Endothelial cell of umbilical vein (primary cell): ENCODE measurements at regions not wholly inside any gene's neighbourhood (a gene's known extent, or its start where the extent isn't known, plus 50 kb on each side); places are given as distances from the start of the nearest gene placed in this dataset.

ENCODE experiments used
- EZH2 ChIP-seq: IDR thresholded peaks from 2 replicates; pipeline ENCODE4 v1.6.1; 2012; ENCODE audit warnings: borderline replicate concordance, low read depth, mild to moderate bottlenecking, moderate library complexity, low read length, inconsistent platforms; ENCODE audit not compliant: severe bottlenecking
- MYC ChIP-seq: IDR thresholded peaks from one replicate; pipeline ENCODE4 v1.6.1; 2011; ENCODE audit warnings: mild to moderate bottlenecking, low read depth, low read length
- POLR2A ChIP-seq: IDR thresholded peaks from 2 replicates; pipeline ENCODE4 v1.6.1; 2012; ENCODE audit warnings: low read depth, mild to moderate bottlenecking, control low read depth, low read length
- POLR2AphosphoS5 ChIP-seq: IDR thresholded peaks from 2 replicates; pipeline ENCODE4 v1.6.1; 2012; ENCODE audit warnings: low read depth, mild to moderate bottlenecking, control low read depth, low read length, moderate library complexity; ENCODE audit not compliant: insufficient read depth
- TF ChIP-seq, protein P1 (sequence below), 2 donors: IDR thresholded peaks; 1 replicate in 1 of 2; 2 replicates in 1 of 2; pipeline ENCODE4 v1.5.1; 2011; ENCODE audit warnings: low read length in 2 of 2, mild to moderate bottlenecking in 2 of 2, moderate library complexity in 2 of 2, control low read depth in 1 of 2, inconsistent platforms in 1 of 2, low read depth in 1 of 2; ENCODE audit not compliant: insufficient read depth in 1 of 2; ENCODE audit errors: extremely low read depth in 1 of 2

DNA sequence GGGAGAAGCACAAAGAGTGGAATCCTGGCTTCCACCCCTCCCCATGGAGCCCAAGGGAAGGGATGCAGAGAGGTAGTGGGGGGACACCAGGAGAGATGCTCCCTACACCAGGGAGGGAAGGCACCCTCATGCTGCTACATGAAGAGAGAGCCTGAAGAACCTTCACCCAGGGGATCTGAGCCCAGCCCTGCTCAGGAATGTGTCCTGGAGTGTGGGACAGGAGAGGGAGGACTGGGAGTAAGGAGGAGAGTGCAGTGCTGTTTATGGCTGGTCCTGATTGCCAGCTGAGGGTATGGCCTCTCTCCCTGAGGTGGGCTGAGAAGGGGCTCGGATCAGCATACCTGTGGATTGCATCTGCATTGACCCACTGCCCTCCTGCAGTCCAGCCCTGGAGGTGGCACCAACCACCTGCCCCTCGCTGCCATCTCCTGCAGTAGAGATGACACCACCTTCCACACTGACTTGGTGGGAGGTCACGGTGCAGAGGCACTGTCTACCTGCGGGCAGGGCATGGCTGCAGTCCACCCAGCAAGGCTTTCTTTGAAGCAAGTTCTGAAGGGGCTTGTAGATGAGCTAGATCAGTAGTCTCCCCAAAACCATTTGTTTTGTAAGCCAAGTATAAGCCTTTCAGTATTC is 114.9 kb upstream of the SLC25A48 start:
- TF ChIP-seq POLR2A (no peak), POLR2AphosphoS5 (no peak), MYC (no peak), EZH2 (no peak)
- TF ChIP-seq, protein P1, sequence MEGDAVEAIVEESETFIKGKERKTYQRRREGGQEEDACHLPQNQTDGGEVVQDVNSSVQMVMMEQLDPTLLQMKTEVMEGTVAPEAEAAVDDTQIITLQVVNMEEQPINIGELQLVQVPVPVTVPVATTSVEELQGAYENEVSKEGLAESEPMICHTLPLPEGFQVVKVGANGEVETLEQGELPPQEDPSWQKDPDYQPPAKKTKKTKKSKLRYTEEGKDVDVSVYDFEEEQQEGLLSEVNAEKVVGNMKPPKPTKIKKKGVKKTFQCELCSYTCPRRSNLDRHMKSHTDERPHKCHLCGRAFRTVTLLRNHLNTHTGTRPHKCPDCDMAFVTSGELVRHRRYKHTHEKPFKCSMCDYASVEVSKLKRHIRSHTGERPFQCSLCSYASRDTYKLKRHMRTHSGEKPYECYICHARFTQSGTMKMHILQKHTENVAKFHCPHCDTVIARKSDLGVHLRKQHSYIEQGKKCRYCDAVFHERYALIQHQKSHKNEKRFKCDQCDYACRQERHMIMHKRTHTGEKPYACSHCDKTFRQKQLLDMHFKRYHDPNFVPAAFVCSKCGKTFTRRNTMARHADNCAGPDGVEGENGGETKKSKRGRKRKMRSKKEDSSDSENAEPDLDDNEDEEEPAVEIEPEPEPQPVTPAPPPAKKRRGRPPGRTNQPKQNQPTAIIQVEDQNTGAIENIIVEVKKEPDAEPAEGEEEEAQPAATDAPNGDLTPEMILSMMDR (IDR thresholded peaks at IDR 0.05; ENCODE audit: extremely low read depth in 1 of 2, insufficient read depth in 1 of 2, low read depth in 1 of 2, low read length in 2 of 2): no peak
